ENCODE measurements at regions not wholly inside any gene's neighbourhood (a gene's known extent, or its start where the extent isn't known, plus 50 kb on each side); places are given as distances from the start of the nearest gene placed in this dataset.

- peak in 1 of 8 experiments; percentile 14 for ATAC-seq (replicated peaks in 6 of 8)
- WGBS, 10 experiments, result 0 to 100% (median 84%) methylated on average over 1 to 4 of the region's 5 CpGs; no CpG with 5 or more reads in 2 of the 10 experiments
- in situ Hi-C loops (cut with MboI; ENCODE audit: low pct_unique_long_range_greater_than_20kb in 2 of 9, low sequenced_read_pairs in 9 of 9, unreplicated experiment in 9 of 9), result loop anchor here in 5 of 9 experiments (5.0 to 25.0 kb wide), 4 partner anchors 314 to 329 kb away; no protein-coding TSS in a partner anchor
Observed at GRCh38 chr3:9301091-9301490, 51.6 kb upstream of the SRGAP3 start.

GRCh38 chr3:9301798-9302197, 52.4 kb upstream of the SRGAP3 start:
- ATAC-seq (replicated peaks in 6 of 8), result no peak
- Histone ChIP-seq H3K4me1 (replicated peaks in 1 of 2) (peaks cover 0 to 13% of the 10 kb centered on the region in 2 donors), H3K27ac (no peak overlapping the region), H3K4me3 (no peak overlapping the region)
- 56 to 100% (median 90%) methylated on average over 1 to 10 of the region's 10 CpGs; no CpG with 5 or more reads in 3 of the 10 experiments for WGBS, 10 experiments
- in situ Hi-C loops (cut with MboI; ENCODE audit: low pct_unique_long_range_greater_than_20kb in 2 of 9, low sequenced_read_pairs in 9 of 9, unreplicated experiment in 9 of 9), result loop anchor here in 5 of 9 experiments (5.0 to 25.0 kb wide), 4 partner anchors 314 to 329 kb away; no protein-coding TSS in a partner anchor

More at GRCh38 chr3:9301091-9301490, 51.6 kb upstream of the SRGAP3 start:
- no peak overlapping the region for H3K27ac ChIP-seq
- no peak overlapping the region for H3K4me3 ChIP-seq
- H3K4me1 ChIP-seq (replicated peaks in 1 of 2), result peaks cover 0 to 13% of the 10 kb centered on the region in 2 donors

DNA sequence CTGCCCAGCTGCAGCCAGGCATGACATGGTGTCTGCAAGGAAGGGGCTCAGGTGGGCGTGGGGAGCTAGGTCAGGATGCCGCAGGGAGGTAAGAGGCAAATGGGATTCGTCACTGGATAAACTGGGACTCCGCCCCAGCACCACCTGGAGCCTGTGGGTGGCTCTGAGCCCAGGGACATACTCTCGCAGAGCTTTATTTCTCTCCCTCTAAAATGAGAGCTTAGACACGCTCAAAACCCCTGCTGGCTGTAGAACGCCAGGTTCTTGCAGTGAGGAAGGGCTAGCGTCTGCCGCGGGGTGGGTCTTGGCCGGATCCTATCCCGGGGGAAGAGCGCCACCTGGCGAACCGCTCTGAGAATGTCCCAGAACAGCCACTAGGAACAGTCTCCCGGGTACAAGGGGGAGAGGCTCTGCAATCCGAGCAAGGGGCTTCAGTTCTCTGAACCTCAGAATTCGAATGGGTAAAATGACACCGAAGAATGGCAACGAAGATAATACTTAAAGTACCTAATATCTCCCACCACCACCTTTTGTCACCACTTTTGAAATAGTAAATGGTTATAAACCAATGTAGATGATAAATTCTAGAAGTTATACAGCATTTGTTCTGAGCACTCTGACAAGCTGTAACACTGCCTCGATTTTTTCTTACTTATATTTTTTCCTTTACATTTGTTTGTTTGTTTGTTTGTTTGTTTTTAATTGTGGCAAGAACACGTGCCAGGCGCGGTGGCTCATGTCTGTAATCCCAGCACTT, 53.2 kb upstream of the SRGAP3 start:
- Histone ChIP-seq H3K27ac (peak overlapping the region; percentile 16 to 26), H3K4me1 (replicated peaks in 1 of 2) (peaks cover 0 to 16% of the 10 kb centered on the region in 2 donors), H3K4me3 (peak overlapping the region; percentile 3 to 21 (median 12))
- peak; percentile 90 to 99 (median 98) for ATAC-seq (replicated peaks in 6 of 8)
- in situ Hi-C loops (cut with MboI; ENCODE audit: low pct_unique_long_range_greater_than_20kb in 2 of 9, low sequenced_read_pairs in 9 of 9, unreplicated experiment in 9 of 9), result loop anchor here in 5 of 9 experiments (5.0 to 25.0 kb wide), 4 partner anchors 315 to 330 kb away; no protein-coding TSS in a partner anchor
- 0 to 67% (median 14%) methylated on average over 1 to 23 of the region's 24 CpGs for WGBS, 10 experiments

GRCh38 chr3:9308298-9308990, 54.4 kb upstream of the THUMPD3 start:
- in situ Hi-C loops (cut with MboI; ENCODE audit: low pct_unique_long_range_greater_than_20kb in 2 of 9, low sequenced_read_pairs in 9 of 9, unreplicated experiment in 9 of 9), result loop anchor here in 4 of 9 experiments (10.0 to 25.0 kb wide), 3 partner anchors 321 to 334 kb away; no protein-coding TSS in a partner anchor
- peaks cover 0 to 9% of the 10 kb centered on the region in 2 donors for H3K4me1 ChIP-seq (replicated peaks in 1 of 2)
- no peak overlapping the region for H3K27ac ChIP-seq
- peak in 1 of 8 experiments; percentile 57 for ATAC-seq (replicated peaks in 6 of 8)
- H3K4me3 ChIP-seq, result no peak overlapping the region
- WGBS, 10 experiments, result 60 to 93% (median 80%) methylated on average over 1 to 2 of the region's 3 CpGs; no CpG with 5 or more reads in 3 of the 10 experiments

- WGBS, 10 experiments, result 94 to 100% (median 100%) methylated on average over 1 to 3 of the region's 3 CpGs; no CpG with 5 or more reads in 4 of the 10 experiments
- Histone ChIP-seq H3K4me3 (no peak overlapping the region), H3K27ac (no peak overlapping the region), H3K4me1 (replicated peaks in 1 of 2) (peaks cover 0 to 9% of the 10 kb centered on the region in 2 donors)
- in situ Hi-C loops (cut with MboI; ENCODE audit: low pct_unique_long_range_greater_than_20kb in 2 of 9, low sequenced_read_pairs in 9 of 9, unreplicated experiment in 9 of 9), result loop anchor here in 1 of 9 experiments (25.0 kb wide), 1 partner anchor 323 kb away; no protein-coding TSS in a partner anchor
- no peak for ATAC-seq (replicated peaks in 6 of 8)
Observed at GRCh38 chr3:9310043-9310442, 52.8 kb upstream of the THUMPD3 start.

- Histone ChIP-seq H3K4me3 (no peak overlapping the region), H3K27ac (no peak overlapping the region), H3K4me1 (replicated peaks in 1 of 2) (peaks cover 0 to 9% of the 10 kb centered on the region in 2 donors)
- ATAC-seq (replicated peaks in 6 of 8), result peak in 2 of 8 experiments; percentile 27 to 40
- in situ Hi-C loops (cut with MboI; ENCODE audit: low pct_unique_long_range_greater_than_20kb in 2 of 9, low sequenced_read_pairs in 9 of 9, unreplicated experiment in 9 of 9), result loop anchor here in 1 of 9 experiments (25.0 kb wide), 1 partner anchor 324 kb away; no protein-coding TSS in a partner anchor
- WGBS, 10 experiments, result 36 to 90% (median 79%) methylated on average over 1 to 6 of the region's 6 CpGs; no CpG with 5 or more reads in 1 of the 10 experiments
Observed at GRCh38 chr3:9311228-9311627, 51.6 kb upstream of the THUMPD3 start.
